Right forelimb (tissue), 1 donor: ENCODE measurements at regions not wholly inside any gene's neighbourhood (a gene's known extent, or its start where the extent isn't known, plus 50 kb on each side); places are given as distances from the start of the nearest gene placed in this dataset.

Experiments used
- DNase-seq: peaks from one replicate; pipeline ENCODE4 v3.0.0-alpha.2; 2018

DNA sequence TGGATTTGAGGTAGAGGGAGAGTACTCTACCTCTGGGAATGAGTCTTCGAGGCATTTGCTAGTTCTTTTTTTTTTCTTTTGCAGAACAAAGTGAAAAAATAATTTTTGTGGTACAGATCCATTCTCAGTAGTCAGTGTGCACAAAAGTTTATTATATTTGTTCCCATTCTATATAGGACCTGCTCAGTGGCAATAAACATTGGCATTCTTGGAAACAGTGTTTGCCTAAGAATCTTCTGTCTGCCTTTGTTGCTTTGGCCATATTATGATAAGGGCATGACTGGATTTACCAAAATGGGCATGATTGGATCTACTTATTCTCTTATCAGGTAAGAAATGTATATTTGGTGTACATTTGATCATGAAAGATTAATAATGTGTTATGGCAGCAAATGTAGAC lies 583.3 kb downstream of the PLCL1 start:
- no peak for DNase-seq

DNA sequence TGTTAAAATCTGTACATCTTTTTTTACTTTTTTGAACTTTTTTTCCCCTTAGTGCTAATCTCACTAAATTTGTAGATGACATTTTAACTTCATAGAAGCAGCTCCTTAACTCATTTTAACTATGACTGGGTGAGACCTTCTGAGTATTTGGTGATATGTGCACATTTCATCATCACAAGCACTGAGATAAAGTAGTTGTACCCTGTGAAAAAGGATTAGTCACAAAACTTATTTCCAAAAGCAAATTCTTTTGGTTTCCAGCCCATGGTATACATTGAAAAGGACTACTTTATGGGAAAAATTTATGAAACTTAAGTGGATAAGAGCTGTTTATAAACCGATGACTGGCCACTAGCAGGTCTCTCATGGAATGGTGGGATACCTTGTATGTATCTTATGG lies 581.5 kb downstream of the PLCL1 start:
- DNase-seq, result no peak

DNA sequence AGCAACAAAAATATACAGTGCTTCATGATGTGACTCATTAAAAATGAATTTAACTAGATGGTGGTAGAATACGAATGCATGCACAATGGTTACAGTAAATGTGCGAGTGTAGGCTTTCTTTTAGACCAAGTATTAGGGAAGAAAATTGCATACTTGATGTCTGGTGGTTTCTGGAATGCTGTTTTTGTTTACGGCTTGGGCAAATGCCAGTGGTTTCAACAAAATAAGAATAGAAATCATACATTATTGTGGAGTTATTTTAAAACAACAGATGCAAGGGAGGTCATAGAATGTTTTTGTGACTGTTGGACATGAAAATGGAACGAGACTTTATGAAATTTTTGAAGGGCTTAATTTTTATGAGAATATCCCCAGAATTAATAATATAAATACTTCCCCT lies 580.9 kb downstream of the PLCL1 start:
- no peak for DNase-seq

DNA sequence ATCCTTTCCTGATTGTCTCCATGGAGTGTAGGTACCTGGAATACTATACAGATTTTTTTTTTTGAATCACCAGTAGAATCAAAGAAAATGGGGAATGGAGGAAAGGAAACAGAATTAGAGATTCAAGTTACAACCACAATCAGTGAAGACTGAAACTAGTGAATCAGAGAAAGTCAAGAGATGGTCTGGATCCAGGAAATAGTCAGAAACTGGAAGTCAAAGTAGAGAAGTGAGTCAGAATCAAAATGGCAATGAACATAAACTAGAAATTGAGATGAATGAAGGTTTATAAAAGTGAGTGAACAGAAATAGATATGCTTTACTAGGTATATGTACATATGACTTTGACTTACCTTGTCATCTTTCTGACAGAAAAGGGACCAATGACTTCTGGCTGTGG lies 579.0 kb downstream of the PLCL1 start:
- no peak for DNase-seq

DNA sequence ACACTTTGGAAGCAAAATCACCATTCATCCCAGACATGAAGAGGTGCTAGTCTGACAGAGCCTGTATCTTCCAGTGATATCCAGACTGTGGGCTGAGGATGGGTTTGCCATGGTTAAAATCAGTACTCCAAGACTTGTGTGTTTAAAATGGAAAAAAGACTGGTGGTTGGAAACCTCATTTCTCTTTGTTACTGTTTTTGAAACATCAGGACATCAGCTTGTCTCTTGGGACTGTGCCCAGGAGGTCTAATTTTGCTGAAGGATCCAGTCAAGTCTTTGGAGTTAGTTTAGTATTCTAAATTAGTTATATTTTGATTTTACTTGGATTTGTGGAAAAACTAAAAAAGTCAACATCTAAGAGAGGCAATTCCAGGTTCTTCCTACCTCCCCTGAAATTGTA lies 578.4 kb downstream of the PLCL1 start:
- no peak for DNase-seq

DNA sequence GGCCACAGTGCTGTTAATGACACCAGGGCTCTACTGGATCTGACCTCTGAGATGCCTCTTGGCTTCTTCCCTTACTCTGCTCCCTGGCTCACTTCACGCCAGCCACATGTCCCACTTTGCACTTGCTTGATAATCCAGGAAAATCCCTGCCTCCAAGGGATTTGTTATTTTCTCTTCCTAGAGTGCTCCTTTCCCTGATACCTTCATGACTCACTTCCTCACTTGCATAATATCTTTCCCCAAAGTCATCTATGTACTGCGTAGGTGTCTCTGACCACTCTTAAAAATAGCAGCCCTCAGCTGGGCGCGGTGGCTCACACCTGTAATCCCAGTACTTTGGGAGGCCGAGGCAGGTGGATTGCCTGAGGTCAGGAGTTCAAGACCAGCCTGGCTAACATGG lies 572.3 kb downstream of the PLCL1 start:
- DNase-seq, result no peak

DNA sequence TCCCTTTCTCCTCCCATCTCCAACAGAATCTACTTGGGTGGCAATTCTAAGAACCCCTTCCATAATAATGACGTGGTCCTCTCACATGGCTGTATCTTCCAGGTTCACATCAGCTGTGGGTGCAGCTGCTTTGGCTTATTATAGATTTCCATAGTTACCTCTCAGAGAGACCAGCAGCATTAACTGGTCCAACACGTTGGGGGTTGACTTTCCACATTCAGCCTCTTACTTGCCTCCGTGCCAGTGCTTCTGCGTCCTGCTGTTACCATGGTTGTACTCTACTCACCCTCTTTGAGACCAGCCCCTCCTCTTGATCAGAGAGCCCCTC lies 570.7 kb downstream of the PLCL1 start:
- DNase-seq, result no peak

DNA sequence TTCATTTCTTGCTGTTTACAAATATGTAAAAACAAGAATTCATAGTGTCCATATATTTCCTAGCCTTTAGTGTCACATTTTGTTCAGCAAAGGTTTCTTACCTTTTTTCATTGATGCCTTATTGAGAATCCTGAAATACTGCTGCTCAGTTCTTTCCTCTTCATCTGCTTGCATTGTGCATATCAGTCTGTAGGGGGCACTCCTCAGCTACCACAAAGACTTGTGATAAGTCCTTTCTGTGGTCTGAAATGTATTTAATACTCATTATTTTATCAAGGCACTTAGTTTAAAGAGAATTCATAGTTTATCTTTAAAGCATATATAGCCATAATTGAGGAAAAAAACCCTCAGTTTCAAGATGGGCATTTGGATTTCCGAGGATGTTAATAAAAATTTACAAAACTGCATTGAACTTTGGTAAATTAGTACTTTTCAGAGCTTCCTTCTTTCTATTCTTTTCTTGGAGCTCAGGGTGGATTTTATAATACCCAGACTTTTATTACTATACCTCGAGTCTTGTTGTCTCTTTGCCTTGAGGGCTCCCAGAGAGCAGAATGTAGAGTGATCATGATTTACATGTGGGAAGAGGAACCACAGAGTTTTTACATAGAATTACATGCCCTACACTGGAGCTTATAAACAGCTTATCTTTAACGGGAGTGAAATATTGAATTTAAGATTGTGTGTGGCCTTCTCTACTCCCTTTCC lies 570.1 kb downstream of the PLCL1 start:
- no peak for DNase-seq

DNA sequence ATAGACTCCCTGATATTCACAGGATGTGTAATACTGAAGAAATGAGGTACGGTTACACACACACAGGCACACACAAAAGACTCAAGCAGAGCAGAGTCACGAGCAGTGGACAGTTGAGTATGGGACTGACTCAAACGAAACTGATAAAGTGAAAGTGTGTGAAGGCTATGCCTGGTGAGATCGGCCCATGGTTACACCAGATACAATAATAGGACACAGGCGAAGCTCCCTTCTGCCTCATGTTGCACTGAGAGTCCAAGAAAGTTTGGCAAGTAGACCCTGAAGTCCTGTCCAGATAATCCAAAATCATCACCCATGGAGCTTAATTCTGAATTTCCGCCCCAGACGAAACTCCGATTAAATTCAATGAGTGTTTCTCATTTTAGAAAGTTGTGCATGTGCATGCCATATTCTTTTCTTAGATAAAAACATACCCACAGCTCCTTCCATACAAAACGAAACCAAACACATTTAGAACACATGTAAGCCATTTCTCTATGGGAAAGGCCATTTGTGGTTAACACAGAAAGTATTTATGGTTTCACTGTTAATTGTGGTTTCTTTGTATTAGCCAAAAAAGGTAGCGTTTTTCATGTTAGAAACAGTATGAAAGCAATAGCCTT lies 567.6 kb downstream of the PLCL1 start:
- DNase-seq, result no peak

DNA sequence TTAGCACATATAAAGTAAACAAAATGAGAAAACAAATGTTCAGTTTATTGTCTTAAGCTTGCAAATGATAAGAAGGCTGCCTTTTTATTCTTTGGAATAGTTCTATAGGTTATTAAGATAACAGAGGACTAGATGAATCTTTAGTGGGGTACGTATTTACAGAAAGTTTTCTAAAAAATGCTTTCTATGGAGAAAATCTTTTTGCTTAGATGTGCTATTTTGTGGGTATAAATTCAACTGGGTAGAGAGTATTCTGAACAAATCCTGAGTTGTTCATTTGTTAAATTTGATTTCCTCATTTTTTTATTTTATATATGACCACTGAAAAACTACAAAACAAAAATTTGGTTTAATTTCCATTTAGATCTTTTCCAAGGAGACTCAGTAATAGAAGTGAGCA lies 566.9 kb downstream of the PLCL1 start:
- no peak for DNase-seq

DNA sequence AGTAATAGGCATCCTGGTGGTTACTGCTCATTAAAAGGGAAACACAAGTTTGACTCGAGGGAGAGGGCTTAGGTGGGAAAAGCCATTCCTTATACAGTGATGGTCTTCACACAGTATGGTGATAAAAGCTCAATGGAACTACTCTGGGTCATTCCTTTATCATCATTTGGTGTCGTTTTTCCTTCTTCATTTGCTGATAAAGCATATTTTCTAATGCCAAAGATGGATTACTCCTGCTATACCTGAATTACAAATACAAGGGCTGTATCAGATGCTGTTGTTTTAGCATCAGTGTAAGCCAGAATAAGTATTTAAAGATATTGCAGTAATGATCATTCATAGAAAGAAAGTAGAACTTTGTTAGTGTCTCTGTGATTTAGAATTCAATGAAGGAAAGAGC lies 563.7 kb downstream of the PLCL1 start:
- no peak for DNase-seq

DNA sequence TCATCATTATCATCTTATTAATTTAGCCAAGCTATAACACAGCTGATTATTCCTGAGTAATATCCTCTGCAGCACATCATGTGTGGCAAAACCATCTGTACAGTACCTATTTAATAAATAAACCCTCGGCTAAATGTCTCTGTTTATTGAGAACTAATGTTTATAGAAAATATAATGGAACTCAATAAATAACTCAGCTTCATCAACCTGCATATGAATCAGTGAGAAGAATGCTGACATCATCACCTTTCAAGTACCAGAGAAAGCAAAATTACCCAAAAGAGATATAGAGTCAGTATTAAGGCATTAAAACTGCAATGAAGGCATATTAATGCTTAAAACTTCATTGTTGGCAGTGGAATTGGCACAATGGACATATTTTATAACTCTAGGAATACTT lies 558.3 kb downstream of the PLCL1 start:
- DNase-seq, result no peak

DNA sequence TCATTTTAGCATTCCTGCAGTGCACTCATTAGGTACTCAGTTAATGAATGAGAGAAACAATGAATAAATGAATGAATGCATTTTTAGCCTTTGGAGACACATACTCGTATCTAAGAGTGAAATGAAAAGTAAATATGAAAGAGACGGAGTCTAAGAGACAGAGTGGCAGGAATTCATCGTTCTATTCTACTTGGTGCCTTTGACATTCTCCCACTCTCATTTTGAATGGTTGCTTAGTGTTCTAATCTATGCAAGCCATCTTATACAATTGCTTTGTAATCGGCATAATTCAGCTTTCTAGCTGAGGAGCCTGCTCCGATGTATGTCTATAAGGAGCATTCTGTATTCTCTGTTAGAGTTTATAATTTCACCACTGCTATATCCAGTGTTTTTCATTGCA lies 554.9 kb downstream of the PLCL1 start:
- no peak for DNase-seq

DNA sequence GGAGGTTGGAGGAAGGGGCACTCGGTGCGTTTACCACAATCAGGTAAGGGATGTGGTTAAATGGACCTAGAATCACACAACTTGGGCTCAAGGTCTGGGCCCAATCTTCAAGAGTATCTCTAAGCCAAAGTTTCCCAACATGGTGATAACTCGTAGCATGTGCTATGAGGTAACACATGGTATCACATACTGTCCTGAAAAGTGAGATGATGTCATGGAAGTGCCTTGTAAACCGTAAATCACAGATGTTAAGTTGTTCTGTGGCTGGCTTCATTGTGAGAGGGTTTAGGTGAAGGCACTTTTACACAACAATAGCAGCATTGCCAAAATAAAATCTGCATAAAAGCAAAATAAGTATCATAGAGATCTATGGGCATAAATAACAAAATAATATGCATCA lies 551.8 kb downstream of the PLCL1 start:
- no peak for DNase-seq

DNA sequence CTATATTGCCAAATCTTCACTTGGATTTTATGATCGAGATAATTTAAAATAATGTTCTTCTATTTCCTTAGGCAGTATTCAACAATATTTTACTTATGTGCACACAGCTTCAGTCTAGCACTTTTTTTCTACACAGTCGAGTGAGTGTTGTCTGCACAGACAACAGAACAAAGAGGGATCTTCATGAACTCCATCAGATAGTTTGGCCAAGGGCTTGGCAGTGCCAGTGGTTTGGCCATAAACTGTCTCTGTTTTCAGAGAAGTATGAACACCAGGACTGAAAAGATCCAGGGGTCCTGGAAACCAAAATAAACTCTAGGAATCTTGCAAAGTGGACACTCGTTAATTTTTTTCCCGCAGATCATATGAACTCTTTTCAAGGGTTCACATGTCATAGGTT lies 547.3 kb downstream of the PLCL1 start:
- DNase-seq, result no peak

DNA sequence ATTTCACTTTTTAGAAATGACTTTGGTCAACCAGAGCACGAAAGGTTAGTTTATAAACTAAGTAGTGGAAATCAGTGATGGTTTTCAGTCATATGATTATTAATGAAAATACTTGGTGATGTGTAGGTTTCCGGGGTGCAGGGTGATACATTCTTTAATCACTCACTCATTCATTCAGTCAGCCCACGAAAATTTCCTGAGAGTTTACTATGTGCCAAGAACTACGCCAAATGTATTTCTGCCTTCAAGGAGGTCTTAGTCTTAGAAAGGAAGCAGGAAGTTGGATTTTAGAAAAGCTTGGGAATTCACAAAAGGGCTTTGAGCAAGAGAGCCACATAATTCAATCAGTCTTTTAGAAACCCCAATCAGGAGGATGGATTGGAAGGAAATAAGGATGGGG lies 543.6 kb downstream of the PLCL1 start:
- DNase-seq, result no peak

DNA sequence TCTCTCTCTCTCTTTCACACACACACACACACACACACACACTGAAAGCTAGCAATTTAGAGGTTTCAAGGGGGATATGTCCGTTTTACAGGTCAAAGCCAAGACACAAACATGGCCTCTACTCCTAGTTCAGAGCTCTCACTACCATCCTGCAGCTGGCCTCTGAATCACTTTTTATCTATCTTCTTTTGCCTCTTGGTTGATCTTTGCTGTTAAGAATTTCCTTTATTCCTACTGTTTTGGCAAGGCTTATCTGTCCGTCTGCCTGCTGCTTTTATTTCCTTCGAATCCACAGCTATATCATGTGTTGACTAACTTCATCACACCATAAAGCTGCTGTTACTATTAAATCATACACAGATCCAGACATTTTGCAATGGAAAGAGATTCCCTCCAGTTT lies 543.0 kb downstream of the PLCL1 start:
- DNase-seq, result no peak

DNA sequence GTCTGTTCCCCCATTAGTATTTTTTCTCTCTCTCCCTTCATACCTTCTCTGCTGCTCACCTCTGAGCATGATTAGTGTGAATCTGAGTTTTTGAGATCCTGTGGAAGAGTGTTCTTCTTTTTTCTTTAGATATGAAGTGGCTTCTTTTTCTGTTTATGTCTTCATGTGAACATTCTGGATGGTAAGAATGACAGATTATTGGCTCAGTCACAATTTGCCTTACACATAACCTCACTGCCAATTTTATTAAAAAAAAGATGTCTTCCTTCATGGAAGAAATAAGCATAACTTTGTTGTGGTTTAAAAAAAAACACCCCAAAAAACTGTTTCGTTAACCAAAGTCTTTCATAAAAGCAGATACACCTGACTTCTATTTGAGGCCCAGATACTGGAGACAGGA lies 539.1 kb downstream of the PLCL1 start:
- no peak for DNase-seq

DNA sequence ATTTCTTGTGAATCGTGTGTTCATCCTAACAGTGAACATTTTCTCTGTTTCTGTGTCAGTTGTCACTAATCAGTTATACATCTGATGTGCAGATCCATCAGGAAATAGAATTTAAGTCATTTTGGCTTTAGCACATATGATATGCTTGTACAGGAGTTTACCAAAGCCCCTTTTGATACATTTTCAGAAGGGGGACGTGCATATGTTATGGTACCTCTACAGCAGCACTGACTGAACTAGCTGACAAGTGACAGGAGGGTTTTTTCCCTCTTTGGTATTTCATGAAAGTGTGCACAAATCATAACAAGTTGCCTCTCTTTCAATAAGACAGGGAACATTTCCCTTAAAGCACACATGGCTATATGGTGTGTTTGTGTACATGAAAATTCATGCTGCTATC lies 536.5 kb downstream of the PLCL1 start:
- DNase-seq, result no peak

DNA sequence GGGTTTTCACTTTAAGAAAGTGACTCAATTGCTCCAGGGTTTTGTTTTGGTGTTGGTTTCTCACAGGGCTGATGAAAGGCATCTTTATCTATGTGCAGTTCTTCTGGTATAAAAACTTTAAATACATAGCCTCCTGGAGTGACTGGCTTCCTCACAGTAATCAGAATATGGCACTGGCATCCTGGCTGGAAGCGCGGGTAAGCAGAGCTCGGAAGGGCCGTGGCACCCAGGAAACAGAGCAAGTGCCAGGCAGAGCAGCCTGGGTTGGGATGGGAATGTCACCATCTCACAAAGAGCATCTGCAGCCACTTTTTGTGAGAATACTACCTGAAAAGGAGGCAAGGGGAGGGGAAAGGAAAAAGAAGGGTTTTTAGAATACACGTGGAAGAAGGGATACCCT lies 534.7 kb downstream of the PLCL1 start:
- no peak for DNase-seq

DNA sequence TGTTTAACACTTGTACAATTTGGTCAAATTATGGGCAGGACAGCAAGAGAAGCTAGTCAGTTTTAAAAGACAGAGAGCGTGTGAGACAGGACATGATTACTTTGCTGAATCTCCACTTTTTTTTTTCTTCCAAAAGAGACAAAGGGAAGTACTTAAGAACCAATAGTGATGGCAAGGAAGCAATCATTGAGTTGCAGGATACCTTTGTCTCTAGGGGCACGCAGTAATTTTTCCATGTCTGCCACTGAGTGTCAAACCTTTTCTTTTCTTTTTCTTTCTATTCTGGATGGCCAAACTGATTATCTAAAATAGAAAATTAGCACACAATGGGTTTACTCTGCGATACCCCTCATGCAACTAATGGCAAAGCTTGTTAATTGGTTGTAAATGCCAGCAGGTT lies 533.0 kb downstream of the PLCL1 start:
- DNase-seq, result no peak

DNA sequence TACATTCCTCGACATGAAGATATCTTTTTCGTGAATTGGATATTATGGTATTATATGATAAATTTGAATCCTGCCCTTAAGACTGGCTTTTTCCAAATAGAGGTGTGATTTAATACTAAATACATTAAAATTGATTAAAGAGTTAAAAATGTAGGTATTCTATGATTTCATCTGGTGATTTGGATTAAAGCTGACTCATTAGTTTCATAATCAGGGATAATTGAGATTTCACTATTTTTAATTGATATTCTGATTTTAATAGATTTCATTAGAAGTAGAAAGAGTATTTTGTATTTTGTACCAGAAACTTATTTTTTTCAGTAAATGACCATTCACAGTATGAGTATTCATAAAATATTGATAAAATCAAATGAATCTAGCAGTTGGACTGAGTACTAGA lies 524.1 kb downstream of the PLCL1 start:
- no peak for DNase-seq

DNA sequence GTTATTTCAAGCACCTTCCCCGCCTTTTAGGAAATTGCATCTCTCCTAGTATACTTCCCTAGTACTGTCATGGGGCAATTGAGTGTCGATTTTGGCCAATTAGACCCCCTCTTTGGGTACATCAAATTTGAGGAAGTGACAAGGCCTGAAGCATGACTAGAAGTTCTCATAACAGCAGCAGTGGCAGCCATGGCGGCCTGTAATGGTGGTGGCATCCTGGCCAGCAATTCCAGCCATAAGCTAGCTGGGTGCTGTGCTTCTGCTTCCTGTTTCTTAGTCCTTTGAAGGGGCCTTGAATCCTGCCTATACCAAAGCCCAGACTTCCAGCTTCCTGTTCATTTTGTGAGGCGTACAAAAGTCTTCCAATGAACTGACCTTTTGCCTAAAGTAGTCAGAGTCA lies 523.1 kb downstream of the PLCL1 start:
- no peak for DNase-seq

DNA sequence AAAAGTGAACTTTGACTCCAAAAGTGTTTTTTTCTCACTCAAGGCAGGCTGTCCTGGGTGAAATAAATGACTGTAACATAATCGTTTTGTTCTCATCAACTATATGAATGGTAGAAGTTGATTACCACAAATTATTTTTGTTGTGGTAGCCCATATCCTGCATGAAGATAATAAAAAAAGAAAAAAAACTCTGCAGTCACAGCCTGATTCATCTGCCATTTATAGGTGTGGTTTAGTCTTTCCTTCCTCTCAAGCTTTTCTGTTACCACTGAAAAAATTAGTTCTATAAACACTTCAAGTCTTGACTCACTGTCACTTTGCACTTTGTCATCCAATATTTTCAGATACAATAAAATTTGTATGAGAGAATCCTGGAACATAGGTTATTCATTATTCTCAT lies 522.0 kb downstream of the PLCL1 start:
- DNase-seq, result no peak

DNA sequence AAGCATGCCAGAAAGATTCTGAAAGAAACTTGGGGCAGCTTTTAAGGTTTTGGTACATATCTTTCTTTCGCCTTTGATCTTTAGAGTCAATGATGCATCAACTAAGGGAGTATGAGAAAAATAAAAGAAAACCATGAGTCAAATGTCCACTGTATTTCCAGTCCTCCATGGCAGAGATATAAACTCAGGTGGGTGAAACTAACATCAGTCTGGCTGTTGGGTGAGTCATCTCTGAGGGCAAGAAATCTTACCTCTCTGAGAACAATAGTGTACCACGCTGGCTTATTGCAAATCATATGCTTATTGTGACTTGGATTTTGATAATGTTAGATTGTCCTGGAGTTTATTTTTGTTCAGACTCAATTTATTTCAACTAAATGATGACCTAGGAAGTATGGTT lies 521.0 kb downstream of the PLCL1 start:
- DNase-seq, result no peak

DNA sequence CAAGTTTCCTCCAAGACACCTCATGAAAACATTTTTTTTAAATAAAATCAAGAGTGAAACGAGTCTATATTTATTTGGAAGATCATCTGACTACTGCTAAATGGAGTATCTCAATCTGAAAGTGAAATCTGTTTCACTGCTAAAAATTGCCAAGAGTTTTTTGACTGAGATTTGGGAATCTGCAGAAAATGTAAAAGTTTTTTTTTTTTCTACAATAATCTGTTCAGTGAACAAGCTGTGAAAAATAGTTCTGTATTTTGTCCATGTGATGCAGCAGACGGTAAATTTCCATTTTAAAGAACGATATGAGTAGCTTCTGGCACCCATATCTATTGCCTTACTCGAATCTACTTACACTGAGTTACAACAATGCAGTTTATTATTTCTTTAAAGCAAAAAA lies 519.7 kb downstream of the PLCL1 start:
- DNase-seq, result no peak
